GM12873 (cell line): ENCODE measurements at regions not wholly inside any gene's neighbourhood (a gene's known extent, or its start where the extent isn't known, plus 50 kb on each side); places are given as distances from the start of the nearest gene placed in this dataset.

Experiments
- CTCF ChIP-seq: IDR thresholded peaks from 2 replicates; pipeline ENCODE4 v1.5.1; 2012; ENCODE audit warnings: low read depth, mild to moderate bottlenecking, moderate library complexity, low read length, control low read depth; ENCODE audit not compliant: insufficient read depth; ENCODE audit errors: missing control alignments

- TF ChIP-seq CTCF: peak; percentile 77
Observed at GRCh38 chr16:73956587-73957494, 339.8 kb upstream of the PSMD7 start.

GRCh38 chr16:73955702-73956101 is 340.9 kb upstream of the PSMD7 start:
- TF ChIP-seq CTCF: no peak

- no peak for TF ChIP-seq CTCF
Observed at GRCh38 chr16:73955255-73955654, 341.4 kb upstream of the PSMD7 start.

GRCh38 chr16:73951481-73951880 is 345.1 kb upstream of the PSMD7 start:
- no peak for TF ChIP-seq CTCF

GRCh38 chr16:73949574-73950320 is 346.9 kb upstream of the PSMD7 start:
- TF ChIP-seq CTCF: no peak

- TF ChIP-seq CTCF: no peak
Observed at GRCh38 chr16:73945631-73946030, 351.0 kb upstream of the PSMD7 start.

GRCh38 chr16:73923951-73924350 is 372.7 kb upstream of the PSMD7 start:
- TF ChIP-seq CTCF: no peak
